Astrocyte of the spinal cord (primary cell): ENCODE measurements at regions not wholly inside any gene's neighbourhood (a gene's known extent, or its start where the extent isn't known, plus 50 kb on each side); places are given as distances from the start of the nearest gene placed in this dataset.
"Not testable (repeated sequence)": the region's sequence is repeated elsewhere in the genome, so short reads cannot be mapped to it uniquely, and the experiment has no call there.

Experiments used
- DNase-seq: peaks from one replicate; pipeline ENCODE4 v3.0.0; 2011; ENCODE audit warnings: low read depth, low spot score
- H3K4me3 ChIP-seq: 2 replicates; pipeline ENCODE4 v1.5.1; 2011; ENCODE audit warnings: low read depth, mild to moderate bottlenecking, low read length, moderate library complexity
- CTCF ChIP-seq: IDR thresholded peaks from 2 replicates; pipeline ENCODE4 v1.5.1; 2012; ENCODE audit warnings: low read depth, mild to moderate bottlenecking, low read length, inconsistent platforms
- in situ Hi-C: cut with HindIII; loops from 2 replicates; pipeline ENCODE4 v1.10.0; 2017; ENCODE audit warnings: low sequenced_read_pairs

- H3K4me3 ChIP-seq, result no peak overlapping the region
- no peak for TF ChIP-seq CTCF
- peak; percentile 8 for DNase-seq
- in situ Hi-C loops, result no loop called here
These were observed 341.6 kb upstream of the NRSN1 start for GRCh38 chr6:23784301-23784919.

GRCh38 chr6:23790756-23791155 lies 335.3 kb upstream of the NRSN1 start:
- in situ Hi-C loops, result no loop called here
- DNase-seq, result no peak
- H3K4me3 ChIP-seq, result no peak overlapping the region
- no peak for TF ChIP-seq CTCF

GRCh38 chr6:23797041-23797440 lies 329.0 kb upstream of the NRSN1 start:
- no peak overlapping the region for H3K4me3 ChIP-seq
- TF ChIP-seq CTCF, result no peak
- no peak for DNase-seq
- in situ Hi-C loops, result no loop called here

- DNase-seq, H3K4me3 ChIP-seq, in situ Hi-C loops: not testable (repeated sequence)
These were observed 321.7 kb upstream of the NRSN1 start for GRCh38 chr6:23804289-23804688.

GRCh38 chr6:23821141-23821540 lies 304.9 kb upstream of the NRSN1 start:
- DNase-seq, in situ Hi-C loops, H3K4me3 ChIP-seq: not testable (repeated sequence)

GRCh38 chr6:23823421-23823820 lies 302.6 kb upstream of the NRSN1 start:
- in situ Hi-C loops, result no loop called here
- TF ChIP-seq CTCF, result no peak
- peak; percentile 29 for DNase-seq
- no peak overlapping the region for H3K4me3 ChIP-seq

GRCh38 chr6:23826572-23826971 lies 299.4 kb upstream of the NRSN1 start:
- H3K4me3 ChIP-seq, result no peak overlapping the region
- TF ChIP-seq CTCF, result no peak
- no peak for DNase-seq
- in situ Hi-C loops, result no loop called here

- DNase-seq, result no peak
- in situ Hi-C loops, result no loop called here
- no peak for TF ChIP-seq CTCF
- H3K4me3 ChIP-seq, result no peak overlapping the region
These were observed 297.2 kb upstream of the NRSN1 start for GRCh38 chr6:23828861-23829260.
